GM21526 (cell line): ENCODE measurements at regions not wholly inside any gene's neighbourhood (a gene's known extent, or its start where the extent isn't known, plus 50 kb on each side); places are given as distances from the start of the nearest gene placed in this dataset.
"Not testable (repeated sequence)": the region's sequence is repeated elsewhere in the genome, so short reads cannot be mapped to it uniquely, and the experiment has no call there.

ENCODE experiments used
- ATAC-seq: cut with Tn5 transposase; IDR thresholded peaks from one replicate; pipeline ENCODE4 v1.9.1; 2021; ENCODE audit warnings: moderate library complexity; ENCODE audit not compliant: unreplicated experiment, low FRiP score

DNA sequence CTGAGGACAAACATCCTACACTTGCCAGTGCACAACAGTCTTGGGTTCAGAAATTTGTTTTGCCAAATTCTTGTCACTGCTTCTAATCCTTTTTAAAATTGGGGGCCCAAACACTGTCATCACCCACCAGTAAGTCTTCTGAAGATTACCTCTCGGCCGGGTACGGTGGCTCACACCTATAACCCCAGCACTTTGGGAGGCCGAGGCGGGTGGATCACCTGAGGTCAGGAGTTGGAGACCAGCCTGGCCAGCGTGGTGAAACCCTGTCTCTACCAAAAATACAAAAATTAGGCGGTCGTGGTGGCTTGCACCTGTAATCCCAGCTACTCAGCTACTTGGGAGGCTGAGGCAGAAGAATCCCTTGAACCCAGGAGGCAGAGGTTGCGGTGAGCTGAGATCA is 87.8 kb upstream of the DMRT1 start:
- ATAC-seq, result not testable (repeated sequence)

DNA sequence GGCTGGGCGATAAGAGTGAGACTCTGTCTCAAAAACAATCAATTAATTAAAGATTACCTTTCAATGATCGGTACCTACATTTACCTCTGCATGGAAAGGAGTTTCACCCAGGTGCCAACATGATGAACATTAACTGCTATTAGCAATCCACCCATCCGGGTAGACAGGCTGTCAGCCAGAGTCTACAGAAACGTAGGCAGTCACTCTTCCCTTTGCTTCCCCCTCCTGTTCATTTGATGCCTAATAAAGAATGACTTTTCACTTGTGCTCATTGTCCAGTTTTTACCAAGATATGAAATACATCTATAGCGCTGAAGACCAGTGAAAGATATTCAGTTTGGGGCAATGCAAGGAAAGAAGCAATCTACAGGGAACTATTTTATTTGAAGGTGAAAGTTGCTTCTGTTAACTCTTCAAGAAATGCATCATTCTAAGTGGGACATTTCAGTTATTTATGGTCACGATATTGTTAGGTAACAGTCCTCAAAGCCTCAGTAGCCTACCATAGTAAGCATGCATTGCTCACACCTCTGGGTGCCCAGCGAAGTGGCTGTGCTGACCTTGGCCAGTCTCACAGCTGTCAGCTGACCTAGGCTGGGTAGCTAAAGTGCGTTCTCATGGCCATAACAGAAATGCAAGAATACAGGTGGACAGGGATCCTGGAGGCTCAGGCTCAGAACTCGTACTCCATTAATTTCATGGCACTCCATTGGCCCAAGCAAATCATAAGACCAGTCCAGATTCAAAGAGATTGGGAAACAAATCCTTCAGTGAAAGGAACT is 87.2 kb upstream of the DMRT1 start:
- no peak for ATAC-seq

DNA sequence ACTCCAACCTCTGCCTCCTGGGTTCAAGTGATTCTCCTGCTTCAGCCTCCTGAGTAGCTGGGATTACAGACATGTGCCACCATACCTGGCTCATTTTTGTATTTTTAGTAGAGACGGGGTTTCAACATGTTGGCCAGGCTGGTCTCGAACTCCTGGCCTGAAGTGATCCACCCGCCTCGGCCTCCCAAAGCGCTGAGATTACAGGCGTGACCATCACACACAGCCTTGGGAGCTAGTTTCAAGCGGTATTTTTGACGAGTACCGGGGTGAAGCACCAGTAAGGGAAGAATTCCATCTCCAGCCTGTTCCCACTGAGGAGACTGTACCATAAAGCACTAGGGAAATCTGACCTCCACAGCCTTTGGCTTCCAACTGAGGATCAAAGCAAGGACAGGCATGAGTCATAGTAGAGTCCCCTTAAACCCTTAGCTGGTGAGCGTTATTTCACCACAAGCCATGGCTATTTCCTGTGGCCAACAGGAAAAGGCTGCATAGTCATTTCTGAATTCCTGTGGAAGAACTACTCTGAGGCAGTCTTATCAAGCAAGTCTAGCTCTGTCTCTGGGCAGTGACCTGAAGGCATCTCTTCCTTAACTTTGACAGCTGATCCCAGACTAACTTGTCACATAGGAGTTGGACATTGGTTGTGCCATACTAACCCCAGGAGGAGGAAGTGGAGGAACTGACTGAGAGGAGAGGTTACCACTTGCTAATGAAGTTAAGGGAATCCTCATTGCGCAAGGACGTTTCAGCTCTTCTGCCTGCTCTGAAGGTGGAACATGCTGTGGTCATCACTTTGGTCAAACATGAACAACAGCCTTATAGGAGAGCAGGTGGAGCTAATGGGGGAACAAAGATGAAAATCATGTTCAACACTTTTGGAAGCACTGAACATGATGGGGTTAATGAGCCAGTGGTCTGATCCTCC is 85.8 kb upstream of the DMRT1 start:
- ATAC-seq, result no peak

DNA sequence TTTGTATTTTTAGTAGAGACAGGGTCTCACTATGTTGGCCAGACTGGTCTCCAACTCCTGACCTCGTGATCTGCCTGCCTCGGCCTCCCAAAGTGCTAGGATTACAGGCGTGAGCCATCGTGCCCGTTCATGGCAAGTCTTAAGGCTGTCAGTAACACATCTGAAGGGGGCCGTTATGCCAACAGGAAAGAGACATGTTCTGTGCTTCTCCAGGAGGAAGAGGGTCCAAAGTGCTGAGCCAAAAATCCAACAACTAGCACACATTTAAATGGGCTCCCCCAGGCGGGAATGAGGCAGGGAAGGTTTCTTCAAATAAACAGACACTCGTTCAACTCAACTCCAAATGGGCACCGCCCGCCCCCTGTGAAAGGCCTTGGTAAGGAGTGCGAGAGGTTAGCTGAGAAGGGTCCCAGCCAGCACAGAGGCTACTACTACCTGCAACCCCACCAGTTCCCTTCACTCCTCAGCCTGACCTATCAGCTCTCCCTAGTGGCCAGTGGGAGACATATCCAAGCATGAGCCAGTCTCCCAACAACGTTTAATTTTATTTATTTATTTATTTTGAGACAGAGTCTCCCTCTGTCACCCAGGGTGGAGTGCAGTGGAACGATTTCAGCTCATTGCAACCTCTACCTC is 84.1 kb upstream of the DMRT1 start:
- no peak for ATAC-seq

DNA sequence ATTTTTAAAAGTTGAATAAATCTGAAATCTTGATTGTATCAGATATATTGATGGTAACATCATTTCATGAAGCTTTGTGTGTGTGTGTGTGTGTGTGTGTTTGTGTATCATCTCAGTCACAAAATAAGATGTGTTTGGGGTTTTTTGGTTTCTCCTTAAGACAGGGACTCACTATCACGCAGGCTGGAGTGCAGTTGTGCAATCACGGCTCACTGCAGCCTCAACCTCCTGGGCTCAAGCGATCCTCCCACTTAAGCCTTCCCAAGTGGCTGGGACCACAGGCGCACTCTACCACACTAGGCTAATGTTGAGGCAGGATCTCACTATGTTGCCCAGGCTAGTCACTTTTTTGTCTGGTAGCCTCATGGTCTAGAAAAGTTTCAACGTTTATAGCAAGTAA is 83.4 kb upstream of the DMRT1 start:
- ATAC-seq, result no peak

DNA sequence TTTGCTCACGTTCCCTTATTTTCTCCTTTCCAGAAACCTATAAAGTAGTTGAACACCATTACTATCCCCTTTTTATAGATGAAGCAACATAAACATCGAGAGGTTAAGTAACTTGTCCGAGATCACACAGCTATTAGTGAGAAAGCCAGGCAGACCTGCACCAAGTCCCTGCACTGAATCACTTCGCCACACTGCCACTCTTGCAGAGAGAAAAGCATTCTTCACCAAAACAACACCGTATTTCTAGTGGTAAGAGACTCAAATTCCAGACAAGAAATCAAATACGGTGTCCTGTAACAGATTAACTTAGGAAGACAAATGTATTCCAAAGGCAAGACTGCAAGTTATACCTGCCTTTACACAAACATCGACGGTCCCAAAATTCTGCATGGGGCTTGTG is 82.0 kb upstream of the DMRT1 start:
- ATAC-seq, result no peak

DNA sequence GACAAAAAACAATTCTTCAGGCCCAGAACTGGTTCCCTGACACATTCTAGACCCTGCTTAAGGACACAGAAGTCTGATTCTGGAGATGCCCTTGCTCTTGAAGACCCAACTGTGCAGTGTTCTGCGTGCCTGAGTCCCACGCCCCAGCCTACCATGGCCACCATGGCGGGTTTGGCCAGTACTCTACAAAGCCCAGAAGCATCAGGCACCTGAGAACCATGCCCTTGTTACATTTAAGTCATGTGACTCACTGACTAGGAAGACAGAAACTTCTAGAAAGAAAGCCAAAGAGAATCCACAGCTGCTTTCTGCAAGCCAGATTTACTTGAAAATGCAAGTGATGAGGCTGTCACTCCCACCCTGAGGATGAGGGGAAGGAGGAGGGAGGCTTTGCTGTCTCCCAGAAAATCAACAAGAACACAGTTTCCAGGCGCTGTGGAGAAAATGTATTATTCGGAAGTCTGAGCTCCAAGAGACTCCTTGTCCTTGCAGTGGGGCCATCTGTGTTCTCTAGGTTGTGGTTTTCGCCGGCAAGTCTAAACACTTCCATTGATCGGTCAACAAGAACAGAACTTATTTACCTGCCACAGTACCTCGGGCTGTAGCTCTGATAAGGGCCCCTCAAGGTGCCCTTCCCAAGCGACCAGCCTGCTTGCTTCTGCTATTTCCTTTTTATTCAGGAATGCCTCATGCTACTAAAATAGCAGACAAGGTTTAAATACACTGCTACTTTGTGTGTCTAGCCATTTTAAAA is 81.3 kb upstream of the DMRT1 start:
- no peak for ATAC-seq

DNA sequence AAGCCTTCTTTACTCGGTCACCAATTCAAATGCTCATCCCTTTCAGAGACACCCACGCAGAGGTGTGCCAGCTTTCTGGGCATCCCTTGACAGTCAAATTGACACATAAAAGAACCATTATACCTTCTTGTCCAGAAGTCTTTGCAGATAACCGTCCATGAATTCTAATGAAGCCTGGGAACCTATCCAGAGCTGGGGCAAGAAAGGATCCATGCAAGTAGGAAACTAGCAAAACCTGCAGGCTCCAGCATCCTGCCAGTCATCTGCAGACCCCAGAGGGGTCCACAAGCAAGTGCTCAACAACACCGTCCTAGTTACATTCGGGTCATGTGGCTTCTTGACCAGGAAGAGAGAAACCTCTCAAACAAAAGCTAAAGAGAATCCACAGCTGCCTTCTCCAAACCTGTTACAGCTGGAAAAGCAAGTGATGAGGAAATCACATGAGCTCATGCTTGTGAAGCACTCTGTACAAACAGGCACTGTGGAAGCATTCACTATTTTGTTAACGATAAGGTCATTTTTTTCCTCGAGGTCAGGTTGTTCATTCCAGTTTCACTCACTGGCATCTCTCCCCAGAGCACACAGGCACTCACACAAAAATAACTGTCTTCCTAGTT is 80.2 kb upstream of the DMRT1 start:
- no peak for ATAC-seq

DNA sequence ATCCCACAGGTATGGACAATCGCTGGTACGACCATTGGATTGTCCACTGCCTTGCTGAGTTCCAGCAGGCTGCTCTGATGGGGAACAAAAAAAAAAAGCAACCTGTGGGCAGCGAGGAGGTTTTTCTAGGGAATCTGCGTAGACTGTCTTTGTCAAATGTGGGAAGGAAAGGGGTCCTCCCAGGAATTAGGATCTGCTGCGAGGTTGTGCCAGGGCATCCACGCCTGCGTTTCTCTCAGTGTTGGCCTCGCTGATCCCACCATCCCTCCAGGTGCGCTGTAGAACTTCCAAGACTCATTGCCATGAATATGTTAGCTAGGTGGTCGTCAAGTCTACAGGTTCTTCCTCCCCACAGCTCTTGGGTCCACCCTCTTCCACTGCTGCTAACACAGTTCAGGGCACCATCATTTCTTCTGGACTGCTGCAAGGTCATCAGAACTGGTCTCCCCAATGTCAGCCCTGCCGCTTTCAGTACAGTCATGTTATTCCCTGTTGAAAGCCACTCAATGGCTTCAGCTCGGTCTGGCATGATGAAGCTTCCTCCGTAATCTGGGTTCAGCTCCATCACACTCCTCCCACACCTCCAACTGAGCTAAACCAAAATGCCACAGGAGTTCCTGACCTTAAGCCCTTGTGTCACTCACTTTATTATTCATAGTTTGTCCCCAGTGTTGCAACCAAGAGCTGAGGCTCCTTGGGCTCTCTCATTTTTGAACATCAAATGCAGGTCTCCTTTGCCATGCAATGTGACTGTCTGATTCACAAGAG is 79.5 kb upstream of the DMRT1 start:
- ATAC-seq, result no peak

DNA sequence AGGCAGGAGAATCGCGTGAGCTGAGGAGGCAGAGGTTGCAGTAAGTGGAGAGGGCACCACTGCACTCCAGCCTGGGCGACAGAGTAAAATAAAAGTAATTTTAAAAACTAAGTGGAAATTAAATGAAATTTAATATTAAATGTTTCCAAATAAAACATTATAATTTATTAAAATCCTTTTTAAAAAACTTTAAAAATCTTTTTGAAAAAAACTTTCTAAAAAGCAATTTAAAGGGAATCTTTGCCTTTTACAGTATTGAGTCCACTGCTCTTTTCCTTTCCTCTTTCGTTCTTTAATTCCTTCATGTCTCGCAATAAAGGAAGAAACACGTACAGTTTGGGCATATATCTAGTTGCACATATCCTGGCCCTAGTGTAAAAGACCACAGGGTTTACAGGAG is 77.8 kb upstream of the DMRT1 start:
- no peak for ATAC-seq

DNA sequence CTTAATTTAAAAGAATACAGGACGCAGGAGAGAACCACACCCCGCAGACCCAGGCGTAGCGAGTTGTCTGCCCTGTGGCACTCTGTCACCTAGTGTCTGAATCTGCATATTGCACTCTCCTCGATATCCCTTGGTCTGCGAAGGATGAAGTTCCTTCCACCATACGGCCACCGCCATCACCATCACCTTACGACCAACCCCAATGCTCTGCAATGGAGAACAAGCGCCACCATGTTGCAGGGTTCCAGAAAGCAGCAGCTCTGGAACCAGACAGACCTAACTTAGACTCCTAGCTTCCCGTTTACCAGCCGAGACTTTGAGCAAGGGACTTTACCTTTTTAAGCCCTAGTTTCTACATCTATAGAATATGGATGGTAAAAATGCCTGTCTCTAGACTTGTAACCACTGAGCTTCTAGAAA is 77.4 kb upstream of the DMRT1 start:
- peak; percentile 92 for ATAC-seq

DNA sequence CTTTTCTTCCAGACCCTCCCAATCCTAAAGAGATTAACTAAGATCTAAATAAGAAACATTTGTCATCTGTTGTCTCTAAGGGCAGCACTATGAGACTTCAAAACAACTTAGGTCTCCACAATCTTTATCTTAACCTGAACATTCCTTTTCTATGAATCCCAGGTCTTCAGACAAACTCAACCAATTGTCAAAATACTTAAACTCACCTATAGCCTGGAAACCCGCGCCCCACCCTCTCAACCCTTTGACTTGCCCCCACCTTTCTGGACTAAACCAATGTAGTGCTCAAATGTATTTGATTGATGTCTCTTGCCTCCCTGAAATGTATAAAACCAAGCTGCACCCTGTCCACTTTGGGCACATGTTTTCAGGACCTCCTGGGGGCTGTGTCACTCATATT is 76.5 kb upstream of the DMRT1 start:
- no peak for ATAC-seq

DNA sequence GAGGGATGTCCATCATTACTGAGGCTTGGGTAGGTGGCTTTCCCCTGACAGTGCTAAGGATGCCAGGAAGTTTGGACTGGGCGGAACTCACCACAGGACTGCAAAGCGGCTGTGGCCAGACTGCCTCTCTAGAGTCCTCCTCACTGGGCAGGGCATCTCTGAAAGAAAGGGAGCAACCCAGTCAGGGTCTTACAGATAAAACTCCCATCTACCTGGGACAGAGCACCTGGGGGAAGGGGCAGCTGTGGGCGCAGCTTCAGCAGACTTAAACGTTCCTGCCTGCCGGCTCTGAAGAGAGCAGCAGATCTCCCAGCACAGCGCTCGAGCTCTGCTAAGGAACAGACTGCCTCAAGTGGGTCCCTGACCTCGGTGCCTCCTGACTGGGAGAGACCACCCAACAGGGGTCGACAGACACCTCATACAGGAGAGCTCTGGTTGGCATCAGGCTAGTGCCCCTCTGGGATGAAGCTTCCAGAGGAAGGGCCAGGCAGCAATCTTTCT is 74.4 kb upstream of the DMRT1 start:
- ATAC-seq, result not testable (repeated sequence)

DNA sequence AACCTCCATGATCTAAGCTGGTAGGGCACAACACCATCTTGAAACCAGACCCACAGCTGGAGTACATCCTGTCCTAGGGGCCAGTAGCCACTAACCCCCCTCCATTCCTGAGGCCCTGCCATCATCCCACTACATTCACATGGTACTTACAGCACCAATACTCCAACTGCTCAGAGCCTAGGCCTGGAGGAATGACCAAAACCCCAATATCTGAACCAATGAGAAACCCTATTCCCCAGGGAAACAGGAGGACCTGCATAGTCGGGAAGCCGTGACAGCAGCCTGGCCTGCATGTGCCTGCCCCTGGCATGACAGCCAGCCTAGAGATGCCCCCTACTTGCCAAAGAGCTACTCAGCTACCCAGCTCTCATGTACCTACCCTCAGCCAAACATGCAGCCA is 65.4 kb upstream of the DMRT1 start:
- ATAC-seq, result no peak

DNA sequence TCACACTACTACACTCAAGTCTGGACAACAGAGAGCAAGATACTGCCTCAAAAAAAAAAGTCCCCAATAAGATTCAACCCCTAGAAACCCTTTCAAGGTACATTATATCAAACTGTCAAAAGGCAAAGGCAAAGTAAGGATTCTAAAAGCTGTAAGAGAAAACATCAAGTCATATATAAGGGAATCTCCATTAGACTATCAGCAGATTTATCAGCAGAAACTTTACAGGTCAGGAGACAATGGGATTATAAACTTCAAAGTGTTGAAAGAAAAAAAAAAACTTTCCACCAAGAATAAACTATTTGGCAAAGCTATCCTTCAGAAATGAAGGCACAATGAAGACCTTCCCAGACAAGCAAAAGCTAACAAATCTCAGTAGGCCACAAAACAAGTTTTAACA is 63.5 kb upstream of the DMRT1 start:
- no peak for ATAC-seq

DNA sequence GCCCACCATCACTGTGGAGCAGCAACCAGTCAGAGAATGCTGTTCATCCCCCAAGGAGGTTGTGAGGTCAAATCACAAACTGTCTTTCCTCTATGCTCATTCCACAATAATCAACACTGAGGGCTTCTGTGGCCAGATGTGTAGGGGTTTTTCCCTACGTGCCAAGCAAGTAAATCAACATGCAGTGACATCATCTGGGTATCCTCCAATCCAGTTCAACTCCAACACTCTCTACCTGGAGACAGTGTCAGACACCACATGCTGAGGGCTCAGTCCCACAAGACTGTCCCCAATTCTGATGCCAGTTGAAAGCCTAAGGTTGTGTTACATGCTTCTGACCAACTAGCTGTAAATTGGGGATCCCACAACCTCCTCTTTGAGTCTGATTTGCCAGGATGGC is 57.3 kb upstream of the DMRT1 start:
- ATAC-seq, result no peak

DNA sequence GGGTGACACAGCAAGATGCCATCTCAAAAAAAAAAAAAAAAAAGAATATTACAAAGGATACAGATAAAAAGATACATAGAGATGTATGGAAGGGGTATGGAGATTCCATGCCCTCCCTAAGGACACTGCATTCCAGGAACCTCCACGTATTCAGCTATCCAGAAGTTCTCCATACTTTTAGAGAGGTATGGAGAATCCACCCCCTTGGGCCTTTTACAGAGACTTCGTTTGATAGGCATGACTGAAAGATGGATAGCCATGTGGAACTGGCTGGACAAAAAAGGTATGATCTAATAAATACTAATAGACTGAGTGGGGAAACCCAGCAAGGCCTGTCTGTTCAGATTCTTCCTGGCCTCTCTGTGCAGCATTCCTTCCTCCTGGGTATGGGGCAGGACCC is 56.6 kb upstream of the DMRT1 start:
- no peak for ATAC-seq

DNA sequence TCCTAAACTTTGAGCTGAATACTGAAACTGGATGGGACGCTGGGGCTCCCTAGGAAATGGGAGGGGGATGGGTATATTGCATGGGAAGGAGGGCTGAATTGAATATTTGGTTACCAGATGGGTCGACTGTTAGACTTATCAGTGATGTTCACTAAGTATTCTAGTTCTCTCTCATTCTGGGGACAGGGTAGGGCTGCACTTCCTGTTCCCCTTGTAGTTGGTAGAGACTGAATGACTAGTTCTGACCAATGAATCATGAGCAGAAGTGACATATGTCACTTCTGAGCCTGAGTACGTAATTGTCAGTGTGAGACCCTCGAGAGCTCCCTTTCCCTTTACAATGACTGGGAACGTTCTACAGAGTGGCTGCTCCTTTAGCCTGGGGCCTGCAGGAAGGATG is 55.5 kb upstream of the DMRT1 start:
- no peak for ATAC-seq

DNA sequence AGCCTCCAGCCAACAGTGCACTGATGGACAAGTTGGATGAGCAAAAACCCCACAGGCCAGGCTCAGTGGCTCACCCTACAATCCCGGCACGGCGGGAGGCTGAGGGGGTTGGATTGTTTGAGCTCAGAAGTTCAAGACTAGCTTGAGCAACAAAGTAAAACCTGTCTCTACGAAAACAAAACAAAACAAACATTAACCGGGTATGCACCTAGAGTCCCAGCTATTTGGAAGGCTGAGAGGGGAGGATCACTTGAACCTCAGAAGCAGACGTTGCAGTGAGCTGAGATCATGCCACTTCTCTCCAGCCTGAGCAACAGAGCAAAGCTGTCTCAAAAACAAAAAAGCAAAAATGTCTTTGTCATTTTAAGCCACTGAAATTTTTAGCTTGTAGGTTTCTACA is 55.1 kb upstream of the DMRT1 start:
- no peak for ATAC-seq
